ENCODE measurements at regions not wholly inside any gene's neighbourhood (a gene's known extent, or its start where the extent isn't known, plus 50 kb on each side); places are given as distances from the start of the nearest gene placed in this dataset.

GRCh38 chr3:29128001-29128400, 152.9 kb upstream of the RBMS3 start:
- Histone ChIP-seq H3K27me3 (replicated peaks in 1 of 2; ENCODE audit: control insufficient read depth in 2 of 2, insufficient read depth in 2 of 2, low read length in 1 of 2) (no peaks in the 10 kb centered on the region), H3K36me3 (ENCODE audit: control insufficient read depth in 2 of 2, insufficient read depth in 2 of 2, low read length in 1 of 2) (no peaks in the 10 kb centered on the region), H4K20me1 (ENCODE audit: control insufficient read depth, insufficient read depth) (no peaks in the 10 kb centered on the region), H3K4me1 (ENCODE audit: control insufficient read depth, insufficient read depth, low read length) (no peaks in the 10 kb centered on the region), H3K27ac (ENCODE audit: control insufficient read depth, insufficient read depth) (no peak overlapping the region), H3K79me2 (ENCODE audit: control insufficient read depth, insufficient read depth, low read length) (no peaks in the 10 kb centered on the region), H3K4me3 (no peak overlapping the region), H3K9ac (ENCODE audit: control insufficient read depth, insufficient read depth, low read length) (no peak overlapping the region), H2AFZ (ENCODE audit: control insufficient read depth, low read depth, low read length) (no peak overlapping the region), H3K9me3 (replicated peaks; ENCODE audit: control insufficient read depth, insufficient read depth, low read length) (no peaks in the 10 kb centered on the region; the same call in 2 of the 3 replicates), H3K4me2 (ENCODE audit: control insufficient read depth, insufficient read depth) (no peak overlapping the region)
- ChIA-PET CTCF (no interaction called here), SMC1A (ENCODE audit: uncharacterized antibody, unreplicated experiment) (no interaction called here), RAD21 (ENCODE audit: unreplicated experiment) (no interaction called here), POLR2A (no interaction called here)
- WGBS (ENCODE audit: insufficient coverage, insufficient replicate concordance, low lambda C conversion rate, missing lambda C conversion rate), result 8% methylated on average over 2 of the region's 2 CpGs
- ATAC-seq, result no peak
- in situ Hi-C loops (cut with MboI) (no loop called here), intact Hi-C loops (cut with micrococcal nuclease; ENCODE audit: unreplicated experiment) (no loop called here)
- FAIRE-seq, result no peak
- DNase-seq (ENCODE audit: low read depth, low spot score), result no peak
- no TSS peak for BruUV-seq (replicated peaks)
- TF ChIP-seq NFYA (IDR thresholded peaks at IDR 0.05; ENCODE audit: borderline replicate concordance, low read depth, low read length) (no peak), BACH1 (IDR thresholded peaks at IDR 0.05; ENCODE audit: borderline replicate concordance) (no peak), CHD2 (IDR thresholded peaks at IDR 0.05; ENCODE audit: borderline replicate concordance, low read depth, low read length) (no peak), HSF1 (IDR thresholded peaks at IDR 0.05; ENCODE audit: low read depth, low read length) (no peak), PML (IDR thresholded peaks at IDR 0.05; ENCODE audit: low read length) (no peak), WRNIP1 (IDR thresholded peaks at IDR 0.05; ENCODE audit: borderline replicate concordance, low read depth, low read length) (no peak), STAT1 (conservative IDR thresholded peaks at IDR 0.05) (no peak), MTA2 (IDR thresholded peaks at IDR 0.05; ENCODE audit: low read depth) (no peak), NRF1 (conservative IDR thresholded peaks at IDR 0.05; ENCODE audit: low read depth, low read length) (no peak), JUNB (IDR thresholded peaks at IDR 0.05) (no peak), STAT3 (IDR thresholded peaks at IDR 0.05; ENCODE audit: low read depth, low read length) (no peak), ZBTB11 (CRISPR knock-in tag; IDR thresholded peaks at IDR 0.05) (no peak), PBX3 (IDR thresholded peaks at IDR 0.05; ENCODE audit: insufficient replicate concordance, low read depth, low read length) (no peak), FOXK2 (IDR thresholded peaks at IDR 0.05) (no peak)

Measured in GM12878 (cell line).